NB4 (cell line): ENCODE measurements at regions not wholly inside any gene's neighbourhood (a gene's known extent, or its start where the extent isn't known, plus 50 kb on each side); places are given as distances from the start of the nearest gene placed in this dataset.

Source experiments
- CTCF ChIP-seq: IDR thresholded peaks from one replicate; pipeline ENCODE4 v1.5.1; 2012; ENCODE audit warnings: low read depth, low read length
- MYC ChIP-seq: IDR thresholded peaks from 2 replicates; pipeline ENCODE4 v1.6.1; 2011; ENCODE audit warnings: low read depth, low read length
- POLR2A ChIP-seq: IDR thresholded peaks from 2 replicates; pipeline ENCODE4 v1.6.1; 2011; ENCODE audit warnings: mild to moderate bottlenecking; ENCODE audit not compliant: insufficient read length; ENCODE audit errors: extremely low read depth

DNA sequence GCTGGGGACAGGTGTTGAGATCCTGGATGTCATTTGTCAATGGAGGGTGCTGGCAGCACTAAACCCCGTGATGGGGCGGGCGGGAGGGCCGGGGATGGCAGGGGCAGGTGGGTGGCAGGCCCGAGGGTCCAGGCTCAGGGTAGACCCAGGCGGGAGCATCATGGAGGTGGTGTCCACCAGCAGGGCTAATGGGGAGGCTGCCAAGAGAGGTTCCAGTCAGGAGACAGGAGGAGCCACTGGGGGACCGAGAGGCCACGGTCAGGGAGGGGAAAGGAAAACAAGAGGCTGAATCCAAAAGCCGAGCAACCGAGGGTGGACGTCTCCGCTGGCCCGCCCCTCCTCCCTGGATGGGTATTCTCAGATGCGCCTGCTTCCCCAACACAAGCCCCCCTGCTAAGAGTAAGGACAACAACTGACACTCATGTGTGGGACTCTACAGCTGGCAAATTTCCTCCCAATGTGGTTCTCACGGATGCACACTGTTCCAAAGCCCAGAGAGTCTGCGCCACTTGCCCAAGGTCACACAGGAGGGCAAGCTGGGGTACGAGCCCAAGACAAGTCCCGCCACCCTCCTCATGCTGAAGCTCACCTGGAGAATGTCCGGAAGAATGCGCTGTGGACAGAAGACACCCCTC is 132.0 kb downstream of the CPZ start:
- TF ChIP-seq CTCF (no peak), MYC (no peak), POLR2A (no peak)
